HUES6 (cell line): ENCODE measurements at regions not wholly inside any gene's neighbourhood (a gene's known extent, or its start where the extent isn't known, plus 50 kb on each side); places are given as distances from the start of the nearest gene placed in this dataset.
A peak's percentile ranks its signal among the peaks of the same experiment; 100 is the strongest.

Experiments
- H3K27ac ChIP-seq: 2 replicates; pipeline ENCODE4 v1.7.0; 2013; ENCODE audit warnings: low read depth, mild to moderate bottlenecking, low read length, inconsistent platforms
- H3K27me3 ChIP-seq: 2 replicates; pipeline ENCODE4 v1.6.1; 2013; ENCODE audit warnings: low read length; ENCODE audit not compliant: control insufficient read depth, insufficient read depth
- H3K36me3 ChIP-seq: 2 replicates; pipeline ENCODE4 v1.6.1; 2013; ENCODE audit warnings: low read length; ENCODE audit not compliant: control insufficient read depth, insufficient read depth
- H3K4me1 ChIP-seq: 2 replicates; pipeline ENCODE4 v1.6.1; 2013; ENCODE audit warnings: low read length; ENCODE audit not compliant: control insufficient read depth, insufficient read depth
- H3K4me3 ChIP-seq: 2 replicates; pipeline ENCODE4 v1.5.1; 2013; ENCODE audit warnings: low read depth, low read length
- H3K9ac ChIP-seq: one replicate; pipeline ENCODE4 v1.6.1; 2013; ENCODE audit warnings: mild to moderate bottlenecking, low read length
- H3K9me3 ChIP-seq: 2 replicates; pipeline ENCODE4 v1.6.1; 2013; ENCODE audit warnings: low read depth, low read length; ENCODE audit not compliant: control insufficient read depth, insufficient read depth

- no peak overlapping the region for H3K4me3 ChIP-seq
These were observed 310.0 kb upstream of the DDHD1 start for GRCh38 chr14:53462931-53463778.

GRCh38 chr14:53461858-53462257, 308.7 kb upstream of the DDHD1 start:
- Histone ChIP-seq H3K27ac (no peak overlapping the region), H3K36me3 (no peaks in the 10 kb centered on the region), H3K4me1 (peaks cover 16% of the 10 kb centered on the region), H3K9ac (no peak overlapping the region), H3K9me3 (no peaks in the 10 kb centered on the region), H3K4me3 (no peak overlapping the region), H3K27me3 (no peaks in the 10 kb centered on the region)

More at GRCh38 chr14:53462931-53463778, 310.0 kb upstream of the DDHD1 start:
- no peak overlapping the region for H3K27ac ChIP-seq
- no peak overlapping the region for H3K9ac ChIP-seq
- no peaks in the 10 kb centered on the region for H3K27me3 ChIP-seq
- peaks cover 15% of the 10 kb centered on the region for H3K4me1 ChIP-seq
- H3K36me3 ChIP-seq = no peaks in the 10 kb centered on the region
- H3K9me3 ChIP-seq = no peaks in the 10 kb centered on the region

DNA sequence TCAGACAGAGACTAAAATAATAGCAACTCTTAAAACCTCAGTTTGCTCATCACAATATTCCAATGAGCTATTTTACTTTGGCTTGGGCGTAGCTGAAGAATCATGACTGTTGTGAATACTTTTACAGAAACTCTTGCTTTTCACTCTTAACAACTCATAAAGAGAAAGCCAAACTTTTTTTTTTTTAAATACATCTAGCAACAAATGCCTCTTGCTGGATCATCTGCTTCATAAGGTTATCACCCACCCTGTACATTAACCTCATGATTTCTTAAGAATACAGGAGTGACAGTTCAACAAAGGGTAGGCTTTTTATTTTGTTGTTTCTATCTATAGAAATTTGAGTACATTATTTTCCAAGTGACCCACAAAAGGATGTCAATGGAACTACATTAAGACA, 307.4 kb upstream of the DDHD1 start:
- H3K36me3 ChIP-seq = no peaks in the 10 kb centered on the region
- H3K4me1 ChIP-seq = peaks cover 16% of the 10 kb centered on the region
- H3K27ac ChIP-seq = no peak overlapping the region
- no peak overlapping the region for H3K4me3 ChIP-seq
- H3K9me3 ChIP-seq = no peaks in the 10 kb centered on the region
- no peaks in the 10 kb centered on the region for H3K27me3 ChIP-seq
- H3K9ac ChIP-seq = no peak overlapping the region

- Histone ChIP-seq H3K4me3 (no peak overlapping the region), H3K27me3 (no peaks in the 10 kb centered on the region), H3K9me3 (no peaks in the 10 kb centered on the region), H3K27ac (0 out of 2 replicates have a peak overlapping the region, but pooled peaks have one; percentile 30), H3K36me3 (no peaks in the 10 kb centered on the region), H3K4me1 (peaks cover 14% of the 10 kb centered on the region), H3K9ac (no peak overlapping the region)
These were observed 305.3 kb upstream of the DDHD1 start for GRCh38 chr14:53458368-53458814.

- H3K9me3 ChIP-seq = no peaks in the 10 kb centered on the region
- no peak overlapping the region for H3K4me3 ChIP-seq
- no peak overlapping the region for H3K27ac ChIP-seq
- no peaks in the 10 kb centered on the region for H3K36me3 ChIP-seq
- H3K4me1 ChIP-seq = peaks cover 7% of the 10 kb centered on the region
- H3K9ac ChIP-seq = no peak overlapping the region
- no peaks in the 10 kb centered on the region for H3K27me3 ChIP-seq
These were observed 303.8 kb upstream of the DDHD1 start for GRCh38 chr14:53456931-53457330.

GRCh38 chr14:53452005-53452673, 299.0 kb upstream of the DDHD1 start:
- no peak overlapping the region for H3K4me3 ChIP-seq
- no peak overlapping the region for H3K27ac ChIP-seq
- no peak overlapping the region for H3K9ac ChIP-seq
- H3K9me3 ChIP-seq = no peaks in the 10 kb centered on the region
- no peaks in the 10 kb centered on the region for H3K4me1 ChIP-seq
- H3K36me3 ChIP-seq = no peaks in the 10 kb centered on the region
- H3K27me3 ChIP-seq = no peaks in the 10 kb centered on the region

- H3K4me1 ChIP-seq = no peaks in the 10 kb centered on the region
- no peaks in the 10 kb centered on the region for H3K9me3 ChIP-seq
- no peak overlapping the region for H3K4me3 ChIP-seq
- no peaks in the 10 kb centered on the region for H3K27me3 ChIP-seq
- no peaks in the 10 kb centered on the region for H3K36me3 ChIP-seq
- H3K9ac ChIP-seq = no peak overlapping the region
- no peak overlapping the region for H3K27ac ChIP-seq
These were observed 297.7 kb upstream of the DDHD1 start for GRCh38 chr14:53450871-53451270.

DNA sequence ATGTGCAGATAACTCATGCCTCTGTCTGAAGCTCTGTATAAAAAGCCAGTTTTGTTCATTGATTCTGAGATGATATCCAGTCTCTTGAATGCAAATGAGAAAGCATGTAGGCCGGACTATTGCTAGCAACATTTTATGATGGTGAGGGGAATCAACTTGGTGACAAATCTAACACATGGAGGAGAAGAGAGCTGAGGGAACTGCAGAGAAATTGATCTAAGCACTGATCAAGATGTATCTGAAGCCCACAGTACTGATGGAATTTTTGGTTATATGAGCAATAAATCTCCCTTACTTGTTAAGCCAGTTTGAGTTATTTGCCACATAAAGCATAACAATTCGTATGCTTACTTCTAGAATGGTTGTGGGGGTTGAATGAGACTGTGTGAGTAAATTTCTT, 295.6 kb upstream of the DDHD1 start:
- Histone ChIP-seq H3K4me3 (no peak overlapping the region), H3K27me3 (no peaks in the 10 kb centered on the region), H3K27ac (no peak overlapping the region), H3K9ac (no peak overlapping the region), H3K9me3 (no peaks in the 10 kb centered on the region), H3K4me1 (no peaks in the 10 kb centered on the region), H3K36me3 (no peaks in the 10 kb centered on the region)

DNA sequence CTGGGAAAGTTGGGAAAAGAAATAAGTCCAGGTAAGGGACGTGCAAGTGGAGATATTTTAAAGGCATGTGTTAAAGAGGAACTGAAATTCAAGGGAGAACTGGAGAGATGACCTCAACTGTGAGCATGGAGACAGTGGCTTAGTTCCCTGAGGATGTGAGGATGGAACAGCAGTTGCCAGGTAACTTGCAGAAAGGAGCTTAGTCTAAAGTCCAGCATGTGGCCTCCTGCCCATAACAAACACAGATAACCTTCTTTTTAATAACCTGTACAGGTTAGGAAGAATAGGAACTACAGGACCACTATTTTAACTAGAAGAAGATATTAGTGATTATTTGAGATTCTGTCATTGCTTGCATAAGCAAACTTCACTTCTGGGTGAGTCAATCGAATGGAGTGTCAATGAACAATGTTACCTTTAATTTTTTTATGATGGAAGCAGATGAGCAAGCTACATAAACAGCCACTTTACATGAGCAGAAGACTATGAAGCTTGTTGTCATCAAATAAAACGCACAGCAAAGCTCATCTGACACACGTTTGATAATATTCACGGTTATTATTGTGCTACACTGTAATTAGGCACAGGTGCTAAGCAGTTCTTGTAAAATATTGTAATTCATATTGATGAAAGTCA, 291.7 kb upstream of the DDHD1 start:
- no peaks in the 10 kb centered on the region for H3K36me3 ChIP-seq
- H3K9ac ChIP-seq = no peak overlapping the region
- no peaks in the 10 kb centered on the region for H3K4me1 ChIP-seq

DNA sequence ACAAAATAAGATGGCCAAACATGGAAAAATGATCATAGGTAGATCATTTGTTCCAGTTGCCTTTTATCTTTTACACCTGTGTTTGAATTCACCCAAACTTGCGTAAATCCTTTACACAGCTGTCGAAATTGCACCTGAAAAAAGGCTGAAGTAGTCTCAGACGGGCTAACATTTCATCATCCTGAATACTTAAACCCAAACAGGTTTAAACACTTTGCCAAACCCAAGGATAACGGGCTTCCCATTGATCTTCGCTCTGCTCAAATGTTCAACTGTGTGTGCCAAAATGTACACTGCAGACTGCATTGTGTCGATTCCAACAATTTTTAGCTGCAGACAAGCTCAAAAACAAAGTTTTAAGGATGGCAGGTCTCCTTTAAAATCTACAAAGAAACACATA, 288.7 kb upstream of the DDHD1 start:
- H3K36me3 ChIP-seq = no peaks in the 10 kb centered on the region
- no peak overlapping the region for H3K27ac ChIP-seq
- H3K4me3 ChIP-seq = no peak overlapping the region
- no peak overlapping the region for H3K9ac ChIP-seq
- H3K9me3 ChIP-seq = peaks cover 2% of the 10 kb centered on the region; the same call in 1 of the 2 replicates
- no peaks in the 10 kb centered on the region for H3K27me3 ChIP-seq
- no peaks in the 10 kb centered on the region for H3K4me1 ChIP-seq

More for the DNA sequence above, 291.7 kb upstream of the DDHD1 start:
- no peaks in the 10 kb centered on the region for H3K27me3 ChIP-seq
- H3K4me3 ChIP-seq = no peak overlapping the region
- H3K27ac ChIP-seq = no peak overlapping the region
- peaks cover 1% of the 10 kb centered on the region; the same call in 1 of the 2 replicates for H3K9me3 ChIP-seq

DNA sequence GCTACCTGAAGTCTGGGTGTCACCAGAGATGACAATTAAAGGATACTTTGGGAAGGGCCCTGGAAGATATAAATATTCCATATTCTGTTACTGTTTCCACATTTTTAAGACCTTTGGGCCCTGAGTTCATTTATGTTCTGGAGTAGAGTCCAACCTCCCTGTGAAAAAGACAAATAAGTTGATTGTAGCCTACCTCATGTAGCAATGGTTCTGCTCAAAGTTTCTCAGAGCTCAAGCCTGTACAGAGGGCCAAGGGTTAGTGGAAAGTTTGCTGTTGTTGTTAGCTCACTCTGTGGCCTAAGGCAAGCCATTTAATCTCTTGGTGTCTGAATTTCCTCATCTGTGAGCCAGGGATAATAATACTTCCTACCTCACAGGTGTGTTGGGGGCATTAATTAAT, 284.7 kb upstream of the DDHD1 start:
- Histone ChIP-seq H3K27me3 (no peaks in the 10 kb centered on the region), H3K27ac (no peak overlapping the region), H3K4me3 (no peak overlapping the region), H3K4me1 (no peaks in the 10 kb centered on the region), H3K9ac (no peak overlapping the region), H3K36me3 (no peaks in the 10 kb centered on the region), H3K9me3 (peaks cover 6% of the 10 kb centered on the region; the same call in 1 of the 2 replicates)
